Osteoblast (primary cell): ENCODE measurements at regions not wholly inside any gene's neighbourhood (a gene's known extent, or its start where the extent isn't known, plus 50 kb on each side); places are given as distances from the start of the nearest gene placed in this dataset.

Experiments used
- DNase-seq: peaks from one replicate; pipeline ENCODE4 v3.0.0; 2011; ENCODE audit warnings: low spot score, mixed read lengths; ENCODE audit not compliant: insufficient read length; ENCODE audit errors: missing footprints
- H2AFZ ChIP-seq: 2 replicates; pipeline ENCODE4 v1.6.0; 2011; ENCODE audit warnings: mild to moderate bottlenecking, low read length
- H3K27ac ChIP-seq: 2 replicates; pipeline ENCODE4 v1.5.1; 2011; ENCODE audit warnings: mild to moderate bottlenecking, low read depth, low read length, moderate library complexity
- H3K27me3 ChIP-seq: 2 replicates; pipeline ENCODE4 v1.6.0; 2012; ENCODE audit warnings: mild to moderate bottlenecking, control low read depth, inconsistent platforms, low read length, moderate library complexity; ENCODE audit not compliant: insufficient read depth
- H3K36me3 ChIP-seq: 2 replicates; pipeline ENCODE4 v1.5.1; 2011; ENCODE audit warnings: mild to moderate bottlenecking, low read length, control low read depth, moderate library complexity; ENCODE audit not compliant: insufficient read depth
- H3K4me1 ChIP-seq: 2 replicates; pipeline ENCODE4 v1.5.1; 2011; ENCODE audit warnings: mild to moderate bottlenecking, low read length, control low read depth, moderate library complexity; ENCODE audit not compliant: insufficient read depth
- H3K4me2 ChIP-seq: 2 replicates; pipeline ENCODE4 v1.6.0; 2011; ENCODE audit warnings: mild to moderate bottlenecking, low read length; ENCODE audit not compliant: insufficient read depth
- H3K4me3 ChIP-seq: fragments of 200-600 bp; sonication (generic); 3 replicates; pipeline ENCODE4 v1.5.1; 2012; ENCODE audit warnings: mild to moderate bottlenecking, low read length, inconsistent platforms; ENCODE audit not compliant: insufficient read depth
- H3K79me2 ChIP-seq: 2 replicates; pipeline ENCODE4 v1.6.0; 2012; ENCODE audit warnings: mild to moderate bottlenecking, low read length, control low read depth, inconsistent platforms; ENCODE audit not compliant: insufficient read depth
- H3K9me3 ChIP-seq: 2 replicates; pipeline ENCODE4 v1.5.1; 2011; ENCODE audit warnings: low read depth, low read length, control low read depth
- H4K20me1 ChIP-seq: 2 replicates; pipeline ENCODE4 v1.6.0; 2012; ENCODE audit warnings: mild to moderate bottlenecking, low read length, control low read depth; ENCODE audit not compliant: insufficient read depth
- CTCF ChIP-seq: IDR thresholded peaks from 2 replicates; pipeline ENCODE4 v1.5.1; 2011; ENCODE audit warnings: mild to moderate bottlenecking, low read depth, low read length, moderate library complexity; ENCODE audit errors: extremely low read depth

GRCh38 chr6:102942206-102942605 lies 1548.7 kb downstream of the GRIK2 start:
- Histone ChIP-seq H3K9me3 (peaks cover 2% of the 10 kb centered on the region), H3K4me1 (no peaks in the 10 kb centered on the region), H4K20me1 (no peaks in the 10 kb centered on the region), H3K36me3 (no peaks in the 10 kb centered on the region), H3K27me3 (no peaks in the 10 kb centered on the region), H2AFZ (no peak overlapping the region), H3K79me2 (no peaks in the 10 kb centered on the region), H3K4me3 (no peak overlapping the region), H3K27ac (no peak overlapping the region), H3K4me2 (no peak overlapping the region)
- no peak for DNase-seq
- TF ChIP-seq CTCF: no peak

GRCh38 chr6:102936959-102937358 lies 1543.5 kb downstream of the GRIK2 start:
- DNase-seq: no peak
- Histone ChIP-seq H4K20me1 (no peaks in the 10 kb centered on the region), H3K4me2 (no peak overlapping the region), H3K4me3 (no peak overlapping the region), H3K27me3 (no peaks in the 10 kb centered on the region), H2AFZ (no peak overlapping the region), H3K4me1 (no peaks in the 10 kb centered on the region), H3K79me2 (no peaks in the 10 kb centered on the region), H3K27ac (no peak overlapping the region), H3K36me3 (no peaks in the 10 kb centered on the region), H3K9me3 (peaks cover 2% of the 10 kb centered on the region)
- TF ChIP-seq CTCF: no peak

- no peak for TF ChIP-seq CTCF
- Histone ChIP-seq H3K4me2 (no peak overlapping the region), H3K36me3 (no peaks in the 10 kb centered on the region), H3K4me3 (no peak overlapping the region), H3K4me1 (no peaks in the 10 kb centered on the region), H4K20me1 (no peaks in the 10 kb centered on the region), H3K79me2 (no peaks in the 10 kb centered on the region), H3K27me3 (no peaks in the 10 kb centered on the region), H3K9me3 (peaks cover 3% of the 10 kb centered on the region), H2AFZ (no peak overlapping the region), H3K27ac (no peak overlapping the region)
- no peak for DNase-seq
Observed at GRCh38 chr6:102928109-102928508, 1534.6 kb downstream of the GRIK2 start.

- no peak for TF ChIP-seq CTCF
- Histone ChIP-seq H3K4me3 (no peak overlapping the region), H3K9me3 (no peaks in the 10 kb centered on the region)
Observed at GRCh38 chr6:102918161-102918560, 1524.7 kb downstream of the GRIK2 start.

More at GRCh38 chr6:102918161-102918560, 1524.7 kb downstream of the GRIK2 start:
- no peaks in the 10 kb centered on the region for H3K79me2 ChIP-seq
- H4K20me1 ChIP-seq: no peaks in the 10 kb centered on the region
- H3K27me3 ChIP-seq: no peaks in the 10 kb centered on the region
- no peaks in the 10 kb centered on the region for H3K36me3 ChIP-seq
- no peaks in the 10 kb centered on the region for H3K4me1 ChIP-seq
- no peak for DNase-seq
- no peak overlapping the region for H3K27ac ChIP-seq
- no peak overlapping the region for H3K4me2 ChIP-seq
- H2AFZ ChIP-seq: no peak overlapping the region
